ENCODE measurements at regions not wholly inside any gene's neighbourhood (a gene's known extent, or its start where the extent isn't known, plus 50 kb on each side); places are given as distances from the start of the nearest gene placed in this dataset.

- Mint-ChIP-seq H3K36me3 (peaks cover 0 to 2% (median 0%) of the 10 kb centered on the region in 5 donors), H3K27ac (no peak overlapping the region), H3K4me3 (no peak overlapping the region), H3K9me3 (peaks cover 0 to 3% (median 2%) of the 10 kb centered on the region in 11 donors), H3K4me1 (no peaks in the 10 kb centered on the region), H3K27me3 (peaks cover 0 to 6% (median 0%) of the 10 kb centered on the region in 5 donors)
- no peak for DNase-seq
- no peaks in the 10 kb centered on the region for H3K36me3 ChIP-seq (ENCODE audit: control insufficient read depth in 2 of 3, insufficient read depth in 3 of 3, low read length in 3 of 3)
- H3K27ac ChIP-seq (ENCODE audit: low read depth, low read length) = no peak overlapping the region
- intact Hi-C loops (cut with micrococcal nuclease) = loop anchor here (1.0 to 5.0 kb wide), 3 partner anchors 205 to 1275 kb away; partner anchors contain the start of gene ZPBP (in 1 of the 2)
- CTCF ChIA-PET = no interaction called here
- no peaks in the 10 kb centered on the region for H3K9me3 ChIP-seq (ENCODE audit: control insufficient read depth in 2 of 3, low read length in 3 of 3)
- no peak for ATAC-seq
- POLR2A ChIA-PET = no interaction called here
- no peaks in the 10 kb centered on the region for H3K4me1 ChIP-seq (ENCODE audit: control insufficient read depth in 2 of 2, insufficient read depth in 2 of 2, low read length in 2 of 2)
- no peak overlapping the region for H3K4me3 ChIP-seq (ENCODE audit: low read length)
- H3K27me3 ChIP-seq (ENCODE audit: control insufficient read depth in 2 of 2, insufficient read depth in 2 of 2, low read length in 2 of 2) = no peaks in the 10 kb centered on the region
These were observed 51.0 kb upstream of the COBL start for GRCh38 chr7:51367614-51367968.

- H3K9me3 Mint-ChIP-seq = peaks cover 0 to 8% (median 3%) of the 10 kb centered on the region in 11 donors
- H3K27ac Mint-ChIP-seq = no peak overlapping the region
- peak in 1 of 9 donors; percentile 12 for DNase-seq
- no peak overlapping the region for H3K4me3 Mint-ChIP-seq
- ChIA-PET CTCF (no interaction called here), POLR2A (no interaction called here)
- no peaks in the 10 kb centered on the region for H3K4me1 Mint-ChIP-seq
- H3K36me3 Mint-ChIP-seq = peaks cover 0 to 3% (median 0%) of the 10 kb centered on the region in 5 donors
- Histone ChIP-seq H3K9me3 (ENCODE audit: control insufficient read depth in 2 of 3, low read length in 3 of 3) (no peaks in the 10 kb centered on the region), H3K27me3 (ENCODE audit: control insufficient read depth in 2 of 2, insufficient read depth in 2 of 2, low read length in 2 of 2) (no peaks in the 10 kb centered on the region), H3K27ac (ENCODE audit: low read depth, low read length) (no peak overlapping the region), H3K36me3 (ENCODE audit: control insufficient read depth in 2 of 3, insufficient read depth in 3 of 3, low read length in 3 of 3) (no peaks in the 10 kb centered on the region), H3K4me3 (ENCODE audit: low read length) (no peak overlapping the region), H3K4me1 (ENCODE audit: control insufficient read depth in 2 of 2, insufficient read depth in 2 of 2, low read length in 2 of 2) (no peaks in the 10 kb centered on the region)
- H3K27me3 Mint-ChIP-seq = peaks cover 0 to 6% (median 0%) of the 10 kb centered on the region in 5 donors
- ATAC-seq = no peak
- intact Hi-C loops (cut with micrococcal nuclease) = loop anchor here (1.0 to 5.0 kb wide), 3 partner anchors 205 to 1275 kb away; partner anchors contain the start of gene ZPBP (in 1 of the 2)
These were observed 50.5 kb upstream of the COBL start for GRCh38 chr7:51366930-51367613.
